Panc1 (cell line): ENCODE measurements at regions not wholly inside any gene's neighbourhood (a gene's known extent, or its start where the extent isn't known, plus 50 kb on each side); places are given as distances from the start of the nearest gene placed in this dataset.

ENCODE experiments used
- ATAC-seq: fragments of 200-7000 bp; cut with Tn5 transposase; 2 replicates; pipeline ENCODE4 v1.9.1; 2020; ENCODE audit warnings: mild to moderate bottlenecking, moderate library complexity
- BruUV-seq: library from RNA; stranded (reverse); fragments of 400-500 nt; replicated peaks from 2 replicates; lab custom pipeline; 2021; lab: Mats Ljungman, UMichigan
- CTCF ChIA-PET: fragments of 300-600 bp; sonication (Branson Sonifier 250); formaldehyde crosslinking; loops from one replicate; lab custom pipeline; 2022; ENCODE audit warnings: antibody characterized with exemption; lab: Charles Lee
- POLR2A ChIA-PET: fragments of 300-600 bp; sonication (Branson Sonifier 250); formaldehyde crosslinking; loops from one replicate; lab custom pipeline; 2022; ENCODE audit warnings: antibody characterized with exemption; lab: Charles Lee
- DNase-seq: peaks from one replicate; pipeline ENCODE4 v3.0.0-alpha.2; 2010; ENCODE audit warnings: low read depth, low spot score
- H3K27ac ChIP-seq: 2 replicates; pipeline ENCODE4 v1.5.1; 2011; ENCODE audit warnings: mild to moderate bottlenecking, low read length, inconsistent platforms
- H3K27me3 ChIP-seq: fragments of 200-500 bp; sonication (Bioruptor generic); 2 replicates; pipeline ENCODE4 v1.6.0; 2014; ENCODE audit warnings: low read length, inconsistent platforms; ENCODE audit not compliant: control insufficient read depth, insufficient read depth
- H3K36me3 ChIP-seq: fragments of 200-500 bp; sonication (Bioruptor generic); 2 replicates; pipeline ENCODE4 v1.5.1; 2014; ENCODE audit warnings: inconsistent platforms, mild to moderate bottlenecking, low read length, moderate library complexity; ENCODE audit not compliant: control insufficient read depth, insufficient read depth
- H3K4me1 ChIP-seq: 2 replicates; pipeline ENCODE4 v1.5.1; 2011; ENCODE audit warnings: inconsistent platforms, mild to moderate bottlenecking, low read length, moderate library complexity; ENCODE audit not compliant: control insufficient read depth, insufficient read depth
- H3K4me3 ChIP-seq, 2 experiments: 2 replicates each; pipeline ENCODE4 v1.5.1; 2011 to 2012; ENCODE audit warnings: low read depth in 2 of 2, low read length in 2 of 2, mild to moderate bottlenecking in 2 of 2, inconsistent platforms in 1 of 2, moderate library complexity in 1 of 2
- H3K9me3 ChIP-seq: fragments of 200-500 bp; sonication (Bioruptor generic); 2 replicates; pipeline ENCODE4 v1.5.1; 2014; ENCODE audit warnings: low read depth, mild to moderate bottlenecking, inconsistent platforms, low read length, moderate library complexity; ENCODE audit not compliant: control insufficient read depth, insufficient read depth
- CTCF ChIP-seq: fragments of 450-650 bp; IDR thresholded peaks from 2 replicates; pipeline ENCODE4 v1.5.1; 2017; ENCODE audit warnings: mild to moderate bottlenecking
- POLR2AphosphoS5 ChIP-seq: IDR thresholded peaks from 2 replicates; pipeline ENCODE4 v1.6.1; 2012; ENCODE audit warnings: mild to moderate bottlenecking, low read depth, low read length, moderate library complexity
- REST ChIP-seq, 2 experiments: IDR thresholded peaks; 2 replicates each; pipeline ENCODE4 v1.6.1; 2011 to 2012; ENCODE audit warnings: low read depth in 2 of 2, control low read depth in 1 of 2, low read length in 1 of 2, mild to moderate bottlenecking in 1 of 2, moderate library complexity in 1 of 2; ENCODE audit not compliant: insufficient read depth in 1 of 2
- SIN3A ChIP-seq: IDR thresholded peaks from 2 replicates; pipeline ENCODE4 v1.6.1; 2012; ENCODE audit warnings: low read depth, mild to moderate bottlenecking, low read length, moderate library complexity, borderline replicate concordance; ENCODE audit not compliant: insufficient read depth
- TCF7L2 ChIP-seq: IDR thresholded peaks from 2 replicates; pipeline ENCODE4 v1.6.1; 2011; ENCODE audit warnings: mild to moderate bottlenecking, low read depth, low read length, inconsistent platforms
- in situ Hi-C: cut with HindIII; loops from 2 replicates; pipeline ENCODE4 v1.10.0; 2016; ENCODE audit warnings: low sequenced_read_pairs, low pct_unique_long_range_greater_than_20kb
- intact Hi-C: fragments of 100-400 bp; cut with micrococcal nuclease; formaldehyde crosslinking; loops from one replicate; pipeline ENCODE4 v1.10.0; 2022; ENCODE audit not compliant: unreplicated experiment

GRCh38 chr12:132408626-132409494, 79.5 kb upstream of the GALNT9 start:
- in situ Hi-C loops: no loop called here

GRCh38 chr12:132407992-132408391, 78.6 kb upstream of the GALNT9 start:
- ChIA-PET CTCF (no interaction called here), POLR2A (no interaction called here)
- intact Hi-C loops: loop anchor here (10.0 kb wide), 1 partner anchor 253 kb away; no protein-coding TSS in a partner anchor
- no peak overlapping the region for H3K4me3 ChIP-seq
- no peak overlapping the region for H3K27ac ChIP-seq
- no peaks in the 10 kb centered on the region for H3K9me3 ChIP-seq
- no peaks in the 10 kb centered on the region for H3K36me3 ChIP-seq
- H3K27me3 ChIP-seq: no peaks in the 10 kb centered on the region
- no peak for TF ChIP-seq CTCF
- in situ Hi-C loops: no loop called here
- no TSS peak for BruUV-seq
- H3K4me1 ChIP-seq: no peaks in the 10 kb centered on the region
- ATAC-seq (no peak), DNase-seq (no peak)

More at GRCh38 chr12:132408626-132409494, 79.5 kb upstream of the GALNT9 start:
- no peak overlapping the region for H3K27ac ChIP-seq
- no peaks in the 10 kb centered on the region for H3K9me3 ChIP-seq
- no TSS peak for BruUV-seq
- TF ChIP-seq POLR2AphosphoS5 (no peak), SIN3A (no peak), CTCF (no peak), REST (IDR thresholded peaks at IDR 0.05; ENCODE audit: insufficient read depth in 1 of 2, low read depth in 2 of 2, low read length in 1 of 2) (no peak), TCF7L2 (no peak)
- no peaks in the 10 kb centered on the region for H3K36me3 ChIP-seq
- POLR2A ChIA-PET: no interaction called here
- ATAC-seq (no peak), DNase-seq (no peak)
- H3K4me3 ChIP-seq: no peak overlapping the region
- intact Hi-C loops: loop anchor here (10.0 kb wide), 1 partner anchor 254 kb away; no protein-coding TSS in a partner anchor
- H3K27me3 ChIP-seq: no peaks in the 10 kb centered on the region
- no peaks in the 10 kb centered on the region for H3K4me1 ChIP-seq
- CTCF ChIA-PET: no interaction called here
